ENCODE measurements at regions not wholly inside any gene's neighbourhood (a gene's known extent, or its start where the extent isn't known, plus 50 kb on each side); places are given as distances from the start of the nearest gene placed in this dataset.

DNA sequence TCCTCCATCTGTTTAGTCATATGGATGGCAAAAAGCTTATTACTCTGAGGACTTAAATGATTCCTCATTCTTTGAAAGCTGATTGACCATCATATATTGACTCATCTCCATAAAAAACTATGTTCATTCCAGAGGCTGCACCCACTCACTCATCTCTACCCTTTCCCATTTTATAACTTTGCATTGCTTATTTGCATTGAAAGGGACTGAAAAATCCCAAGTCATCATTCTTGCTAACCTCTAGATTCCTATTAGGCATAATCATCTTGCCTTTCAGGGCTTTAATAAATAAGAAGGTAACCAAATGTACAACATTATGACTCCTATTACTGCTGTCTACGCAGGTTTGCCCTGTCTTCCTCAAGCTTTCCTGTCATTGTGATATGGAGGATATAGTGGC is 1180.3 kb upstream of the B3GALT2 start:
- TF ChIP-seq CTCF (IDR thresholded peaks at IDR 0.05 in 4 of 5, conservative IDR thresholded peaks at IDR 0.05 in 1 of 5): no peak
- no peak for TF ChIP-seq POLR2A (IDR thresholded peaks at IDR 0.05)
